ENCODE measurements at regions not wholly inside any gene's neighbourhood (a gene's known extent, or its start where the extent isn't known, plus 50 kb on each side); places are given as distances from the start of the nearest gene placed in this dataset.
"Not testable (repeated sequence)": the region's sequence is repeated elsewhere in the genome, so short reads cannot be mapped to it uniquely, and the experiment has no call there.

GRCh38 chr14:106341161-106341560, 814.8 kb downstream of the TMEM121 start:
- H3K23me2 ChIP-seq (ENCODE audit: low read depth, low read length); H4K91ac ChIP-seq (replicated peaks; ENCODE audit: insufficient read length, low read length); CTCF ChIA-PET (ENCODE audit: partially characterized antibody); H2BK20ac ChIP-seq (ENCODE audit: low read length); H2AFZ ChIP-seq (ENCODE audit: low read length); H3K27ac ChIP-seq (ENCODE audit: low read depth, low read length); H3K4me2 ChIP-seq (ENCODE audit: insufficient read depth in 1 of 2, low read depth in 2 of 2, low read length in 2 of 2); H3K27me3 ChIP-seq (replicated peaks in 1 of 4; ENCODE audit: control insufficient read depth in 3 of 4, extremely low read depth in 1 of 4, insufficient read depth in 3 of 4, low read length in 3 of 4); H3K36me3 ChIP-seq (ENCODE audit: control insufficient read depth in 2 of 4, insufficient read depth in 4 of 4, low read length in 3 of 4); FAIRE-seq; H4K5ac ChIP-seq (ENCODE audit: insufficient read length, low read depth, low read length); H3K18ac ChIP-seq (ENCODE audit: extremely low read depth, low read length); H3K4ac ChIP-seq (replicated peaks; ENCODE audit: insufficient read length, low read depth, low read length); H2AK5ac ChIP-seq (ENCODE audit: low read depth, low read length); H3K9me3 ChIP-seq (ENCODE audit: insufficient read depth in 2 of 2, low read depth in 1 of 2, low read length in 1 of 2); H3K79me2 ChIP-seq (ENCODE audit: control insufficient read depth in 1 of 2, insufficient read depth in 2 of 2, low read length in 2 of 2); H3K4me3 ChIP-seq (ENCODE audit: extremely low read depth in 1 of 4, insufficient read depth in 2 of 4, low read depth in 3 of 4, low read length in 4 of 4); H3K56ac ChIP-seq (replicated peaks; ENCODE audit: insufficient read length, low read depth, low read length); H2BK5ac ChIP-seq (ENCODE audit: low read depth, low read length); H3K14ac ChIP-seq (ENCODE audit: insufficient read length); H3K79me1 ChIP-seq (ENCODE audit: low read depth, low read length); H2BK120ac ChIP-seq (replicated peaks; ENCODE audit: low read depth, low read length); H4K20me1 ChIP-seq (replicated peaks in 1 of 2; ENCODE audit: control insufficient read depth in 1 of 2, insufficient read depth in 2 of 2, low read length in 2 of 2); H3K23ac ChIP-seq (ENCODE audit: insufficient read length); H2BK12ac ChIP-seq (ENCODE audit: low read depth, low read length); H2BK15ac ChIP-seq (ENCODE audit: low read length); H3K9ac ChIP-seq (replicated peaks in 1 of 4; ENCODE audit: extremely low read depth in 1 of 4, low read depth in 3 of 4, low read length in 3 of 4); DNase-seq (ENCODE audit: low read depth in 1 of 2, low spot score in 2 of 2); H4K8ac ChIP-seq (ENCODE audit: extremely low read depth, insufficient read depth, low read length); POLR2A ChIA-PET (ENCODE audit: partially characterized antibody); H3K4me1 ChIP-seq (replicated peaks in 1 of 4; ENCODE audit: control insufficient read depth in 3 of 4, insufficient read depth in 4 of 4, low read length in 3 of 4): not testable (repeated sequence)
- WGBS, 2 experiments (ENCODE audit: extremely low coverage in 1 of 2, insufficient coverage in 1 of 2, insufficient read length in 1 of 2, insufficient replicate concordance in 2 of 2, low coverage in 1 of 2, low lambda C conversion rate in 2 of 2, missing lambda C conversion rate in 1 of 2) = no CpG with 5 or more reads among the region's 5 CpGs

Data from H1 (cell line).